Muscle layer of duodenum (tissue), 2 donors: ENCODE measurements at regions not wholly inside any gene's neighbourhood (a gene's known extent, or its start where the extent isn't known, plus 50 kb on each side); places are given as distances from the start of the nearest gene placed in this dataset.

Source experiments
- H3K27ac ChIP-seq: one replicate; pipeline ENCODE4 v1.7.0; 2013; ENCODE audit warnings: mild to moderate bottlenecking, low read length
- H3K27me3 ChIP-seq: one replicate; pipeline ENCODE4 v1.7.0; 2013; ENCODE audit warnings: low read depth, mild to moderate bottlenecking, control low read depth, low read length
- H3K36me3 ChIP-seq, 2 donors: one replicate each; pipeline ENCODE4 v1.7.0; 2013; ENCODE audit warnings: low read length in 2 of 2, control low read depth in 1 of 2, mild to moderate bottlenecking in 1 of 2; ENCODE audit not compliant: insufficient read depth in 2 of 2, control insufficient read depth in 1 of 2
- H3K4me1 ChIP-seq, 2 donors: one replicate each; pipeline ENCODE4 v1.7.0; 2013; ENCODE audit warnings: low read length in 2 of 2, mild to moderate bottlenecking in 2 of 2, control low read depth in 1 of 2, moderate library complexity in 1 of 2; ENCODE audit not compliant: insufficient read depth in 2 of 2, control insufficient read depth in 1 of 2
- H3K4me3 ChIP-seq, 2 donors: one replicate each; pipeline ENCODE4 v1.7.0; 2013; ENCODE audit warnings: low read length in 2 of 2, low read depth in 1 of 2, mild to moderate bottlenecking in 1 of 2
- H3K9me3 ChIP-seq, 2 donors: one replicate each; pipeline ENCODE4 v1.7.0; 2013; ENCODE audit warnings: low read length in 2 of 2, control low read depth in 1 of 2, mild to moderate bottlenecking in 1 of 2; ENCODE audit not compliant: control insufficient read depth in 1 of 2
- donor health status: healthy.

DNA sequence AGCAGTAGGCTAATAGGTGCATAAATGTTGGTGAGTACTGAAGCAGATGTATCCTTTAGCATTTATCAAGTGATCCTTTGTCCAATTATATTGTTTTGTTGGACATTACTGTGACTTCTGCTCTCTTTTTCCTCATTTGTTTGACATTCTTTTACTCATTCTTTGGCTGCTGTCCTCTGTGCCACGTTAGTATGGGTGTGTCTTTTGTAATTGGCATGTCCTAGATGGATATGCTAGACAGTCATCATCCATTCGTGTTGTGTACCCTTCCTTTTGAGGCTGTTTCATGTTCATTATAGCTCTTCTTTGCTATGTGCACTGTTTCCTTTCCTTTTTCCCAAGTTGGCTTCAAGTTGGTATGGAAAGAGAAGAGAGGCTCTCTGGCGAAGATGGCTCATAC is 284.7 kb downstream of the CYP26B1 start:
- no peaks in the 10 kb centered on the region for H3K36me3 ChIP-seq
- no peaks in the 10 kb centered on the region for H3K27me3 ChIP-seq
- H3K4me1 ChIP-seq = no peaks in the 10 kb centered on the region
- no peak overlapping the region for H3K27ac ChIP-seq
- no peak overlapping the region for H3K4me3 ChIP-seq
- H3K9me3 ChIP-seq = no peaks in the 10 kb centered on the region

DNA sequence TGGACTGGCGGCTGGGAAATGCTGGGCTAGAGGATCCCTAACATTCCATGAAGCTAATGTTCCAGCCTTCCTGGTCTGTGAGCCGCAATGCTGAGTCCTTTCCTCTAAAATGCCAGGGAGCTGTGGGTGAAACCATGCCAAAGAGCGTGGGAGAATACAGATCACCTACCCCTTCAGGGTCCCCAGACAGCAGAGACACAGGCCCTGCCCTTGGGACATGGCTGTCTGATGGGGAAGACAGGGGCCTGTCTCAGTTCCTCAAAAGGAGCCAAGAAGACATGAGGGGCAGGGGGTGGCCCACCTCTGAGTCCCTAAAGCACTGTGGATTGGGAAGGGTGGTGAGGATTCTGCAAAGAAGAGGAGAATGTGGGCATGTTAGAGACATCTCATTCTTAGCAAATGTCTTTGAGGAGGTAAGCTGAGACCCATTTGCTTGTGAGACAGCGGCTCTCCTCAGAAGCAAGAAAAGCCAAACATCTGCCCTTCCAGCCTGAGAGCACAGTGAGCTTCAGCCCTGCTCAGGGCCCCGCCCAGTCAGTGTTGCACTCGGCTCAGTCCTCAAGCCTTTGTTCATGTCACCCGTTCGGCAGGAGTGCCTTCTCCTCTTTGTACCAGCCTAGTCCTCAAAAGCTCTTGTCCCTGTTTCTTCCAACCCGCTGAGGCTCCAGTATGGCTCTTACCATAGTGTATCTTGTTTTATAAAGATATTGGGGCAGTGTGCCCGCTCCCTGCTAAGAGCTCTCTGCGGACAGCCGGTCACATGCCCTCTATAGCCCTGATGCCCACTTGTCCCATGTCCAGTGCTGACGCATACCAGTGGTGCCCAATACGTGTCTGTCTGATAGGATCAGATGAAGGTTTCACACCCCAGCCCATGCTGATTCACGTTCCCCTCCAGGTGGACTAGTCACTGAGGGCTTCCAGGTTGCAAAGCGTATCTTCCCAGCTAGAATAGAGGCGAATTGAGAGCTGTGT is 286.2 kb downstream of the CYP26B1 start:
- Histone ChIP-seq H3K9me3 (no peaks in the 10 kb centered on the region), H3K27me3 (no peaks in the 10 kb centered on the region), H3K4me1 (no peaks in the 10 kb centered on the region), H3K4me3 (no peak overlapping the region), H3K36me3 (no peaks in the 10 kb centered on the region), H3K27ac (no peak overlapping the region)

DNA sequence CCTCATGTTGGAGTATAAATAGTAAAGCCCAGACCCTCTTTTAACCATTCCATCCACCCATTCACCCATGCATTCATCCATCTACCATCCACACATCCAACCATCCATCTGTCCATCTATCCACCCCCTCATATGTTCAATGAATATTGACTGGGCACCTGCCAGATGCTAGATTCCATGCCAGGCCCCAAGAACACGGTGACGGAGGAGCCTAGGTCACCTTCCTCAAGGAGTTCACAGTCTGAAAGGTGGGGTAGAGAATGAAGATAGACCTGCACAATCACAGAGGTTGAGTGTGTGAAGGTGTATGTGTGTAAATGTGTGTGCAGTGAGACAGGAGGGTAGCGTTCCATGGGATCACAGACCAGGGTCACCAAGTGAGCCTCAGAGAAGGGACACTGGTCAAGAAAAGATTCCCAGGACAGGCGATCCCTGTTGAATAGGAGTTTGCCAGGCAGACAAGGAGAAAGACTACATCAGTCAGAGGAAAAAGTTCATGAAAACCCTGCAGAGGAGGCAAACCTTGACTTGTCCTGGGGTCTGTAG is 287.2 kb downstream of the CYP26B1 start:
- Histone ChIP-seq H3K36me3 (no peaks in the 10 kb centered on the region), H3K4me1 (no peaks in the 10 kb centered on the region), H3K9me3 (no peaks in the 10 kb centered on the region), H3K4me3 (no peak overlapping the region), H3K27me3 (no peaks in the 10 kb centered on the region), H3K27ac (no peak overlapping the region)

DNA sequence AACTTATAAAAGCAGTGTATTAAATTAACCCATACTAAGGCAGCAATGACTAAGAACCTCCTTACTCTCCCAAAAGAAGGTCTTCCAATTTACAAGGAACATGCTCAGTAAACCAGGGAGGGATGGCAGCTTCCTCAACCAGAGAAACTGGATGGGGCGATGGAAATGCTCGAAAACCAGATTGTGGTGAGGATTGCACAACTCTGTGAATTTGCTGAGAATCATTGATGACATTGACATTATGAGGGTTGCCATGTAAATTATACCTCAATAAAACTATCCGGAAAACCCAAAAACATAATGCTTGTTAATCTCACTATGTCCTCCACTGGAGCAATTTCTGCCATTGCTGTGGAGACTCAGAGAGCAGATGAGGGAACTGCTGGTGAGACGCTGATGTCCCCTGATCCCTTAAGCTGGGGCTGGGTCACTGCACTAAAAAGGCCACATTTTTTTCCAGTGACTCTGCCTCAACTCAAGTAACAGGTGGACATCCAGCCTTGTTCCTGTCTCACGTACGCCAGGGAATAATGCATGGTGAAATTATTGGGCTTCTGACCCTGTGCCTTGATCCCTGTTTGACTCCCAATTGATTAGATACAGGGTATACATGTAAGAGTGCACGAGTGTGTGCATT is 288.3 kb downstream of the CYP26B1 start:
- Histone ChIP-seq H3K4me1 (no peaks in the 10 kb centered on the region), H3K27ac (no peak overlapping the region), H3K27me3 (no peaks in the 10 kb centered on the region), H3K9me3 (no peaks in the 10 kb centered on the region), H3K4me3 (no peak overlapping the region), H3K36me3 (no peaks in the 10 kb centered on the region)

DNA sequence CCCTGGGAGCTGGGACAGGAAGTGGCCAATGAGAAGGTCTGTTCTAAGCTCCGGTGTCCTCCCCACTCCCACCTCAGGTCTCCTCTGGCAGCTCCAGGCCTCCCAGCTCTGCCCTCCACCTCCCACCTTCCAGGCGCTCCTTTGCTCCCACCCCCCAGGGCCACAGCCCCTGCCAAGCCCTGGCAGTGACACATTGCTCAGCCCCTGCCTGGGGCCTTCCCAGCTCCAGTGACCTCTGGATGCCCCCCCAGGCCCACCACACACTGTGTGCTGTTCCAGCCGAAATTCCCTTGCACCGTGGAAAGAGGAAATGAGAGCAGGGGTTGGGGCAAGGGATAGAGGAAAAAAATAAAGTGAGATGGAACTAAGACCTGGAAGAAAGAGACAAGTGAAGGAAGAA is 289.6 kb downstream of the CYP26B1 start:
- Histone ChIP-seq H3K27ac (no peak overlapping the region), H3K9me3 (no peaks in the 10 kb centered on the region), H3K27me3 (no peaks in the 10 kb centered on the region), H3K4me3 (no peak overlapping the region), H3K4me1 (no peaks in the 10 kb centered on the region), H3K36me3 (no peaks in the 10 kb centered on the region)

DNA sequence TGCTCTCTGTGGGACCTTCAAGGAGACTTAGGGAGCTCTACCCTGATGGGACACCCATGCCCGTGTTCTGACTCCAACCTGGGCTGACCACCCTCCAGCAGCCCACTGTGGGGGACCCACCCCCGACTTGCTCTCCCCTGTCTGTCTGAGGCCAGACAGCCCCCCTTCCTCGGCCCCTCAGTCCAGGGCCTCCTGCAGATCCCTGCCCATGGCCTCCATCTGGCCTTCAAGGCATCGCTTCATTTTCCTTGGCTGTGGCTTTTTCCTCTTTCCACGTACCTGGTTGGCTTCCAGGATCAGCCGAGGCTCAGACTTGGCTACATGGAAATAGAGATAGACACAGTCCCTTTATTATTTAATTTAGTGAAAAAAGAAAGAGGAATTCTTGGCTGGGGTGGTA is 290.0 kb downstream of the CYP26B1 start:
- Histone ChIP-seq H3K27me3 (no peaks in the 10 kb centered on the region), H3K27ac (no peak overlapping the region), H3K36me3 (no peaks in the 10 kb centered on the region), H3K4me3 (no peak overlapping the region), H3K4me1 (no peaks in the 10 kb centered on the region), H3K9me3 (no peaks in the 10 kb centered on the region)

DNA sequence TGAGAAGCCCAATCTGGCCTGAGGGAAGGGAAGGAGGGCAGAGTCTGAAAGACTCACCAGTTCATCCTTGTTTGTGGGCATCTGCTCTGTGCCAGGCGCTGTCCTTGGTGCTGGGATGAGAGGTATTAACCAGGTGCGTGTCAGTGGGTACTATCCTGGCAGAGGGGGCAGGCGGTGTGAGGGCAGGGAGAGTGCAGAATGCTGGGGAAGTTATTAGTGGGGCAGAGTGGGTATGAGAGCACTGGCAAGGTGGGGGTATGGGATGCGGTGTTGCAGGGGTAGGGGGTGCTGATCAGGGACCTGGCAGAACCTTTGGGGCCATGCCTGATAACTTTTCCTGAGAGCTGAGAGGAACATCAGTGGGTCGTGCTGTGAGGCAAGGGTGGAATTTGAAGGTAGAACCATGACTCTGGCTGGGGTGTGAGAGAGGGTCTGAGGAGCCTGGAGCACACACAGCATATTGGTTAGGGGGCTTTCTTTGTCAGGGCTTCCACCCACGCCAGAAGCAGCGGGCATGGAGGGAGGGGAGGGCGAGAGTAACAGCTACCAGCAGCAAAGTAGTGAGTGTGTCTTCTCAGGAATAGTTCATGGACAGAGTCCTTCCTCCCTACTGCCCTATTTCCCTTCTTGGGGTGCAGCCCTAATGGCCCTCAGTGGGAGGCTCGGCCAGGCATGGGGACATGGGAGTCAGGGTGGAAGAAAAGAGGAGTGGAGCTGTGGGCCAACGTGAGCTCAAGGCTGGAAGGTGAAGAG is 290.7 kb downstream of the CYP26B1 start:
- H3K4me1 ChIP-seq = no peaks in the 10 kb centered on the region
- no peak overlapping the region for H3K4me3 ChIP-seq
- H3K36me3 ChIP-seq = no peaks in the 10 kb centered on the region
- no peak overlapping the region for H3K27ac ChIP-seq
- H3K27me3 ChIP-seq = no peaks in the 10 kb centered on the region
- no peaks in the 10 kb centered on the region for H3K9me3 ChIP-seq

DNA sequence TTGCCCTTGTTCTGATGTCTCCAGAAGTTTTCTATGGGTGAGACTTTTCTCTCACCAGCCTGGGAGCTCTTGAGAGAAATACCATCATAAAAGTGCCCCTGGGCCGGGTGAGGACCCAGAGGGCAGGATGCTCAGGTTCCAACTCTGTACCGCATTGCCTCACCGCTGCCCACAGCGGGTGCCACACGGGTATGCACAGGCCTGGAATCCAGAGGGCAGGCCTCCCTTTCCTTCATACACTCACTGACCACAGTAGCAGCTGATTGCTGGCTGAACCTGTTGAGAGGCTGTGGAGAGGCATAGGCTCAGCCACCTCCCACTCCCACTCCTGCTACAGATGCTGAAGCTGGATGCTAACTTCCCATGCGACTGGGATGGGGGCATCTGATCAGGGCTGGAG is 293.8 kb downstream of the CYP26B1 start:
- H3K27me3 ChIP-seq = no peaks in the 10 kb centered on the region
- H3K4me3 ChIP-seq = no peak overlapping the region
- H3K36me3 ChIP-seq = no peaks in the 10 kb centered on the region
- no peaks in the 10 kb centered on the region for H3K9me3 ChIP-seq
- H3K27ac ChIP-seq = no peak overlapping the region
- peaks cover 0 to 4% of the 10 kb centered on the region in 2 donors for H3K4me1 ChIP-seq

DNA sequence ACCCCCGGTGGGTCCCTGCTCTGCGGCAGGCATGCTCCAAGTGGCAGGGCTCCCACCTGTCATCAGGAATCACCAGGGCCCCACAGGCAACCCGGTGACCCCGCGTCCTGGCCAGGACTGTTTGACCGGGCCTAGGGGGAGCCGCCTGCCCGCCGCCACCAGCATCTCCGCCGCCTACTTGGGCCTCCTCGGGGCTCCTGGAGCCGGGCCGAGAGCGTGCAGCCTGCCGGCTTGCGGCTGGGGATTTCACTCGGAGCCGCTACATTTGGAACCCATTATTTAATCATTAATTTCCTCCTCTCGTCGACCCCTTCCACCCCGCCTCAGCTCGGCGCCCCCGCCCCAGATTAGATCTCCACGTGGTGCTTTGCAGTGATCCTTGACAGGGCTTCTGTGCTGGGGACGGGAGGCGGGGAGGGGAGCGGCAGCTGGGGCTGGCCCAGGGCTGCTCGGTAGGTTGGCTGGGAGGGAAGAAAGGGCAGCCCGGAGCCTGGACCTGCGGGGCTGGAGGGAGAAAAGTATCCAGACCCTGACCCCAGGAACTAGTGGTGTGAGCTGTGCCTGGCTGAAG is 295.4 kb downstream of the CYP26B1 start:
- Histone ChIP-seq H3K27me3 (no peaks in the 10 kb centered on the region), H3K27ac (no peak overlapping the region), H3K4me1 (peaks cover 0 to 4% of the 10 kb centered on the region in 2 donors), H3K4me3 (no peak overlapping the region), H3K36me3 (no peaks in the 10 kb centered on the region), H3K9me3 (no peaks in the 10 kb centered on the region)

DNA sequence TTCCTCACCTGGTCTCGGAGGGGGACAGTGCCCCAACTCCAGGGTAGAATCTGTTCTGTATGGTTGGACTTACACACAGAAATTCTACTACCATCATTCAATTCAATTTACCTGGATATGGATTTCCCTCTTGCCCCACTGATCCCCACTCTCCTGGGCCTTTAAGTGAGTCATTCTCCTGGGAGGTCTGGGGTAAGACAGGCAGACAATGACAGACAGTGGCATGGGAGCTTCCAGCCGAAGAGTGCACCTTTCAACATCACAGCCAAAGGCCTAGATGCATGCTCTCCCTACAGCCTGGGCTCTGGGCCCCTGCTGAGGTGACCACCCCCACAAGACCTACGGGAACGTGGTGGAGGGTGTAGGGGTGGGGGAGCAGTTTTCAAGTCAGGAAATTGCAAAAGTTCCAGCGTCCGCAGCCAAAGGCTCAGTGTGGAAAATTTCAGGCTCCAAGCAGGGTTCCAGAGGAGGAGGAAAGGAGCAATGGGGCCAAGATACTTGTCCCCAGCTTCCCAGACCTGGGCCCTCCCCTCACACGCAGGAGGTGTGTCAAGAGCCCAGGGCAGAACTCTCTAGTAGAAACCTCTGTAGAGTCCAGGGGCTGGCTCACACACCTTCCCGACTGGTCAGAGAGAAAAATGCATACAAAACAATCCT is 296.4 kb downstream of the CYP26B1 start:
- Histone ChIP-seq H3K36me3 (no peaks in the 10 kb centered on the region), H3K27me3 (no peaks in the 10 kb centered on the region), H3K4me3 (no peak overlapping the region), H3K27ac (no peak overlapping the region), H3K9me3 (no peaks in the 10 kb centered on the region), H3K4me1 (peaks cover 0 to 4% of the 10 kb centered on the region in 2 donors)
